Stomach (tissue), 8 donors: ENCODE measurements at regions not wholly inside any gene's neighbourhood (a gene's known extent, or its start where the extent isn't known, plus 50 kb on each side); places are given as distances from the start of the nearest gene placed in this dataset.

Experiments used
- DNase-seq, 2 donors: peaks; one replicate each; pipeline versions ENCODE4 v3.0.0 to v3.0.0-alpha.2; 2013 to 2019
- H3K27ac ChIP-seq, 5 donors: fragments of 200-600 bp in 4 of 5; sonication (generic) in 4 of 5; one replicate each; pipeline ENCODE4 v1.5.1; 2013 to 2019; ENCODE audit warnings: mild to moderate bottlenecking in 1 of 5, moderate library complexity in 1 of 5
- H3K27me3 ChIP-seq, 3 donors: fragments of 200-600 bp; sonication (generic); one replicate each; pipeline ENCODE4 v1.5.1; 2017 to 2019; ENCODE audit warnings: mixed run types in 1 of 3
- H3K36me3 ChIP-seq, 4 donors: fragments of 200-600 bp; sonication (generic); 1 replicate in 3 of 4; 2 replicates in 1 of 4; pipeline ENCODE4 v1.5.1; 2016 to 2019
- H3K4me1 ChIP-seq, 4 donors: fragments of 200-600 bp; sonication (generic); one replicate each; pipeline ENCODE4 v1.5.1; 2016 to 2019
- H3K4me3 ChIP-seq, 4 donors: fragments of 200-600 bp; sonication (generic) in 3 of 4; one replicate each; pipeline ENCODE4 v1.5.1; 2016 to 2019; ENCODE audit warnings: mild to moderate bottlenecking in 1 of 4
- H3K9me3 ChIP-seq, 4 donors: fragments of 200-600 bp; sonication (generic); one replicate each; pipeline ENCODE4 v1.5.1; 2016 to 2019
- CTCF ChIP-seq, 7 experiments: fragments of 450-650 bp in 4 of 7; fragments of 200-600 bp in 3 of 7; sonication (generic) in 3 of 7; IDR thresholded peaks; one replicate each; pipeline ENCODE4 v1.5.1; 2016 to 2019; ENCODE audit warnings: antibody characterized with exemption in 7 of 7, control low read depth in 2 of 7, mild to moderate bottlenecking in 1 of 7
- EP300 ChIP-seq: sonication (generic); formaldehyde crosslinking; IDR thresholded peaks from one replicate; pipeline ENCODE4 v1.6.1; 2017; ENCODE audit warnings: antibody characterized with exemption
- POLR2A ChIP-seq, 4 donors: fragments of 450-650 bp; IDR thresholded peaks; one replicate each; pipeline ENCODE4 v1.6.1; 2016; ENCODE audit warnings: antibody characterized with exemption in 4 of 4, control low read depth in 2 of 4, mild to moderate bottlenecking in 1 of 4, moderate library complexity in 1 of 4
- POLR2AphosphoS5 ChIP-seq, 3 donors: sonication (generic); formaldehyde crosslinking; IDR thresholded peaks; one replicate each; pipeline ENCODE4 v1.6.1; 2016; ENCODE audit warnings: antibody characterized with exemption in 3 of 3
- WGBS, 5 donors: extraction: QIAGEN DNeasy Blood & Tissue Kit in 3 of 5; methylation state at CpG; one replicate each; pipeline versions ENCODE4 v1.1.5 to v1.1.7; 2013 to 2018; 5-methylcytosine and 5-hydroxymethylcytosine counted together
- intact Hi-C: fragments of 100-400 bp; cut with DNase I; formaldehyde crosslinking; loops from one replicate; pipeline ENCODE4 v1.15.1; 2023; ENCODE audit warnings: low total_unique reads
- donor health status: healthy with polysubstance abuse.
- donor health status: Bipolar disorder and iron deficiency.
- donor health status: healthy.

GRCh38 chr10:111267673-111268072 is 190.8 kb downstream of the ADRA2A start:
- Histone ChIP-seq H3K4me1 (no peaks in the 10 kb centered on the region), H3K4me3 (no peak overlapping the region), H3K27ac (no peak overlapping the region), H3K36me3 (no peaks in the 10 kb centered on the region), H3K9me3 (peaks cover 0 to 3% (median 0%) of the 10 kb centered on the region in 4 donors), H3K27me3 (no peaks in the 10 kb centered on the region)
- intact Hi-C loops = no loop called here
- whole genome bisulfite sequencing, 5 donors = 57 to 70% (median 61%) methylated on average over 7 of the region's 7 CpGs
- no peak for DNase-seq
- TF ChIP-seq EP300 (no peak), CTCF (IDR thresholded peaks at IDR 0.05) (no peak), POLR2A (IDR thresholded peaks at IDR 0.05) (no peak), POLR2AphosphoS5 (IDR thresholded peaks at IDR 0.05) (no peak)

- Histone ChIP-seq H3K27ac (no peak overlapping the region), H3K27me3 (no peaks in the 10 kb centered on the region), H3K36me3 (no peaks in the 10 kb centered on the region), H3K4me1 (no peaks in the 10 kb centered on the region), H3K9me3 (no peaks in the 10 kb centered on the region), H3K4me3 (no peak overlapping the region)
- no peak for DNase-seq
- WGBS, 5 donors = 44 to 52% (median 50%) methylated on average over 3 of the region's 3 CpGs
- TF ChIP-seq POLR2A (IDR thresholded peaks at IDR 0.05) = no peak
- TF ChIP-seq POLR2AphosphoS5 (IDR thresholded peaks at IDR 0.05) = no peak
- TF ChIP-seq CTCF (IDR thresholded peaks at IDR 0.05) = no peak
- no peak for TF ChIP-seq EP300
- intact Hi-C loops = no loop called here
Measured at GRCh38 chr10:111273235-111273634, 196.4 kb downstream of the ADRA2A start.

GRCh38 chr10:111273635-111274034 is 196.8 kb downstream of the ADRA2A start:
- H3K4me1 ChIP-seq = no peaks in the 10 kb centered on the region
- H3K27ac ChIP-seq = no peak overlapping the region
- no peak for DNase-seq
- intact Hi-C loops = no loop called here
- no peak overlapping the region for H3K4me3 ChIP-seq
- TF ChIP-seq POLR2A (IDR thresholded peaks at IDR 0.05) (no peak), POLR2AphosphoS5 (IDR thresholded peaks at IDR 0.05) (no peak), CTCF (IDR thresholded peaks at IDR 0.05) (no peak), EP300 (no peak)
- no peaks in the 10 kb centered on the region for H3K27me3 ChIP-seq
- WGBS, 5 donors = 47 to 63% (median 52%) methylated on average over 2 of the region's 2 CpGs
- no peaks in the 10 kb centered on the region for H3K9me3 ChIP-seq
- no peaks in the 10 kb centered on the region for H3K36me3 ChIP-seq

- Histone ChIP-seq H3K9me3 (no peaks in the 10 kb centered on the region), H3K27ac (no peak overlapping the region), H3K4me3 (no peak overlapping the region), H3K36me3 (no peaks in the 10 kb centered on the region), H3K27me3 (no peaks in the 10 kb centered on the region), H3K4me1 (no peaks in the 10 kb centered on the region)
- no peak for DNase-seq
- TF ChIP-seq POLR2AphosphoS5 (IDR thresholded peaks at IDR 0.05) (no peak), POLR2A (IDR thresholded peaks at IDR 0.05) (no peak), CTCF (IDR thresholded peaks at IDR 0.05) (no peak), EP300 (no peak)
- intact Hi-C loops = no loop called here
- 64 to 89% (median 74%) methylated on average over 1 of the region's 1 CpG for WGBS, 5 donors
Measured at GRCh38 chr10:111275091-111275490, 198.3 kb downstream of the ADRA2A start.
